DND-41 (cell line): ENCODE measurements at regions not wholly inside any gene's neighbourhood (a gene's known extent, or its start where the extent isn't known, plus 50 kb on each side); places are given as distances from the start of the nearest gene placed in this dataset.

Source experiments
- EZH2 ChIP-seq: IDR thresholded peaks from 3 replicates; pipeline ENCODE4 v1.6.1; 2012; ENCODE audit warnings: borderline replicate concordance, low read depth, mild to moderate bottlenecking, moderate library complexity, low read length, inconsistent platforms; ENCODE audit not compliant: severe bottlenecking
- TF ChIP-seq, protein P1 (sequence below): IDR thresholded peaks from 2 replicates; pipeline ENCODE4 v1.5.1; 2012; ENCODE audit warnings: borderline replicate concordance, low read length, moderate library complexity, mild to moderate bottlenecking; ENCODE audit not compliant: poor library complexity, severe bottlenecking; ENCODE audit errors: extremely low read depth

DNA sequence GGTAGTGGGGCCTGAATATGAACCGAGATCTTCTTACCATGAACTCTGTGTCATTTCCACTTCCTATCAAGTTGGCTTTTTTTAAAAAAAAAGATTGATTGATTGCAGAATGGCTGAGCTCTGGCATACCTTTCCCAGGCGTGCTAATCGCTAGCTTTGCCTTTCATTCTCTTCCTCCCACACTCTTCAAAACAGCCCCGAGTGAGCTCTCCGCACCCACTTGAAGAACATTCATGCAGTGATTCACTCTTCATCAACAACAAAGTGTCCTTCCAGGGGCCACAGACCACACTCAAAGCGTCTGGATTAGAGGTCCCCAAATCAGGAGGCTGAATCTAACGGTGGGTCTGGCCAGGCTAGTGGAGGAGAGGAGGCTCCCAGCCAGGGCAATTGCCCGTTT is 96.3 kb upstream of the GALNT2 start:
- TF ChIP-seq, protein P1, sequence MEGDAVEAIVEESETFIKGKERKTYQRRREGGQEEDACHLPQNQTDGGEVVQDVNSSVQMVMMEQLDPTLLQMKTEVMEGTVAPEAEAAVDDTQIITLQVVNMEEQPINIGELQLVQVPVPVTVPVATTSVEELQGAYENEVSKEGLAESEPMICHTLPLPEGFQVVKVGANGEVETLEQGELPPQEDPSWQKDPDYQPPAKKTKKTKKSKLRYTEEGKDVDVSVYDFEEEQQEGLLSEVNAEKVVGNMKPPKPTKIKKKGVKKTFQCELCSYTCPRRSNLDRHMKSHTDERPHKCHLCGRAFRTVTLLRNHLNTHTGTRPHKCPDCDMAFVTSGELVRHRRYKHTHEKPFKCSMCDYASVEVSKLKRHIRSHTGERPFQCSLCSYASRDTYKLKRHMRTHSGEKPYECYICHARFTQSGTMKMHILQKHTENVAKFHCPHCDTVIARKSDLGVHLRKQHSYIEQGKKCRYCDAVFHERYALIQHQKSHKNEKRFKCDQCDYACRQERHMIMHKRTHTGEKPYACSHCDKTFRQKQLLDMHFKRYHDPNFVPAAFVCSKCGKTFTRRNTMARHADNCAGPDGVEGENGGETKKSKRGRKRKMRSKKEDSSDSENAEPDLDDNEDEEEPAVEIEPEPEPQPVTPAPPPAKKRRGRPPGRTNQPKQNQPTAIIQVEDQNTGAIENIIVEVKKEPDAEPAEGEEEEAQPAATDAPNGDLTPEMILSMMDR = no peak
- no peak for TF ChIP-seq EZH2
